Karpas-422 (cell line): ENCODE measurements at regions not wholly inside any gene's neighbourhood (a gene's known extent, or its start where the extent isn't known, plus 50 kb on each side); places are given as distances from the start of the nearest gene placed in this dataset.

ENCODE experiments used
- DNase-seq: peaks from one replicate; pipeline ENCODE4 v3.0.0-alpha.2; 2015
- H2AFZ ChIP-seq: fragments of 200-600 bp; sonication (generic); 2 replicates; pipeline ENCODE4 v1.6.1; 2014; ENCODE audit warnings: antibody characterized with exemption, low read length, mixed read lengths
- H3K27ac ChIP-seq: fragments of 200-600 bp; sonication (generic); 2 replicates; pipeline ENCODE4 v1.5.1; 2014; ENCODE audit warnings: mild to moderate bottlenecking, low read length, moderate library complexity
- H3K27me3 ChIP-seq: fragments of 200-600 bp; sonication (generic); 2 replicates; pipeline ENCODE4 v1.6.1; 2014; ENCODE audit warnings: low read length, mixed read lengths
- H3K36me3 ChIP-seq: fragments of 200-600 bp; sonication (generic); 2 replicates; pipeline ENCODE4 v1.6.1; 2014; ENCODE audit warnings: low read length, mixed read lengths; ENCODE audit not compliant: insufficient read depth
- H3K4me1 ChIP-seq: fragments of 200-600 bp; sonication (generic); 2 replicates; pipeline ENCODE4 v1.6.1; 2014; ENCODE audit warnings: mild to moderate bottlenecking, low read length, mixed read lengths
- H3K4me2 ChIP-seq: fragments of 200-600 bp; sonication (generic); 2 replicates; pipeline ENCODE4 v1.6.1; 2014; ENCODE audit warnings: low read length, low read depth, mild to moderate bottlenecking; ENCODE audit not compliant: poor library complexity, severe bottlenecking
- H3K4me3 ChIP-seq: fragments of 200-600 bp; sonication (generic); 2 replicates; pipeline ENCODE4 v1.5.1; 2014; ENCODE audit warnings: mild to moderate bottlenecking, antibody characterized with exemption, low read length, mixed read lengths
- H3K79me2 ChIP-seq: fragments of 200-600 bp; sonication (generic); 2 replicates; pipeline ENCODE4 v1.6.1; 2014; ENCODE audit warnings: mild to moderate bottlenecking, low read length, mixed read lengths
- H3K9ac ChIP-seq: fragments of 200-600 bp; sonication (generic); 2 replicates; pipeline ENCODE4 v1.6.0; 2014; ENCODE audit warnings: low read length
- H3K9me2 ChIP-seq: fragments of 200-600 bp; sonication (generic), shearing (Covaris generic); replicated peaks from 2 replicates; pipeline ENCODE4 v1.6.0; 2014; ENCODE audit warnings: mild to moderate bottlenecking, low read length, moderate library complexity; ENCODE audit not compliant: insufficient read depth
- H3K9me3 ChIP-seq: fragments of 300-700, 200-600 bp; sonication (generic); 2 replicates; pipeline ENCODE4 v1.6.1; 2014; ENCODE audit warnings: low read length, mixed read lengths
- H4K20me1 ChIP-seq: fragments of 200-600 bp; sonication (generic); 2 replicates; pipeline ENCODE4 v1.6.1; 2014; ENCODE audit warnings: mild to moderate bottlenecking, antibody characterized with exemption, low read length, low read depth; ENCODE audit not compliant: insufficient read depth

DNA sequence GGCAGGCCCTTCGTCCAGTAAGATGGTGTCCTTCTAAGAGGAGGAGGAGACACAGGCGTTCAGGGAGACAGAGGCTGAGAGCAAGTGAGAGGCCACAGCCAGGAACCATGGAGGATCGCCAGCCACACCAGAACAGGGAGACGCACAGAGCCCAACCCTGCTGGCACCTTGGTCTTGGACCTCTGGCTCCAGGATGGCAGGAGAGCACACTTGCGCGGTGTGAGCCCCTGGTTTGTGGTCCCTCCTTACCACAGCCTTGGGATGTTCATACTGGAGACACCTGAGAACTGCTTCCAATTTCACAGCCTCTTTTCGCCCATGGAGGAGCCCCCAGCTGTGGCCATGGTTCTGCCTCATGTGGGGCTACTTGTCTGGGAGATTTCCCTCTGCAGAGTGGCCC lies 222.4 kb downstream of the DLL1 start:
- no peak overlapping the region for H3K27ac ChIP-seq
- H3K27me3 ChIP-seq, result no peaks in the 10 kb centered on the region
- no peak for DNase-seq
- H3K36me3 ChIP-seq, result no peaks in the 10 kb centered on the region
- no peak overlapping the region for H3K9ac ChIP-seq
- no peaks in the 10 kb centered on the region for H3K9me3 ChIP-seq
- H3K9me2 ChIP-seq, result no peaks in the 10 kb centered on the region
- H3K4me3 ChIP-seq, result no peak overlapping the region
- H3K4me1 ChIP-seq, result no peaks in the 10 kb centered on the region
- no peak overlapping the region for H3K4me2 ChIP-seq
- H3K79me2 ChIP-seq, result no peaks in the 10 kb centered on the region
- H2AFZ ChIP-seq, result no peak overlapping the region
- H4K20me1 ChIP-seq, result no peaks in the 10 kb centered on the region

GRCh38 chr6:170067923-170068360 lies 222.9 kb downstream of the DLL1 start:
- no peaks in the 10 kb centered on the region for H3K36me3 ChIP-seq

DNA sequence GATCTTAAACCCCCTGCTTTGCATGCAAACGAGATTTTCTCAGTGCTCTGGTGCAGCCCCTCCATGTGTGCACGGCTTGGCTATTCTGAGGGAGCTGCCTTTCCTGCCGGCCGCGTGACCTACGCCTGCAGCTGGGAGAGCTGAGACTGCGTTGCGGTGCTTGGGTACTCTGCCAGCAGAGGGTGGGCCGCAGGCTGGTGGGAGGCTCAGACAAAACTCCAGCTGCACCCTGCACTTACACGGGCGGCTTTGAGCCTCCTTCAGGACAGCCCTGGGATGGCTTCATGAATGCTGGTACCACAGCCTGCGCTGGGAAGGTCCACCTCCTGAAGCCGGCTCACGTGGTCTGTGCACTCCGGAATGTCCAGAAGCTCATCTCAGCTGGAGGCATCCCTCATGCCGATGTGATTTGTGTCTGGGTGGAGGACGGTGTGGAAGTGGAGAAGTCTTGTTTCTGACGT lies 223.7 kb downstream of the DLL1 start:
- no peaks in the 10 kb centered on the region for H3K36me3 ChIP-seq
- H3K27ac ChIP-seq, result no peak overlapping the region
- no peaks in the 10 kb centered on the region for H3K9me2 ChIP-seq
- DNase-seq, result no peak
- H2AFZ ChIP-seq, result no peak overlapping the region
- no peaks in the 10 kb centered on the region for H3K27me3 ChIP-seq
- no peaks in the 10 kb centered on the region for H3K9me3 ChIP-seq
- H3K9ac ChIP-seq, result no peak overlapping the region
- no peaks in the 10 kb centered on the region for H3K4me1 ChIP-seq
- no peaks in the 10 kb centered on the region for H4K20me1 ChIP-seq
- H3K79me2 ChIP-seq, result no peaks in the 10 kb centered on the region
- no peak overlapping the region for H3K4me2 ChIP-seq
- no peak overlapping the region for H3K4me3 ChIP-seq

More at GRCh38 chr6:170067923-170068360, 222.9 kb downstream of the DLL1 start:
- H4K20me1 ChIP-seq, result no peaks in the 10 kb centered on the region
- H3K9me2 ChIP-seq, result no peaks in the 10 kb centered on the region
- no peak overlapping the region for H3K4me3 ChIP-seq
- no peak for DNase-seq
- H3K9me3 ChIP-seq, result no peaks in the 10 kb centered on the region
- H3K27me3 ChIP-seq, result no peaks in the 10 kb centered on the region
- H3K27ac ChIP-seq, result no peak overlapping the region
- no peak overlapping the region for H3K9ac ChIP-seq
- no peak overlapping the region for H2AFZ ChIP-seq
- no peaks in the 10 kb centered on the region for H3K79me2 ChIP-seq
- H3K4me1 ChIP-seq, result no peaks in the 10 kb centered on the region
- H3K4me2 ChIP-seq, result no peak overlapping the region

- no peaks in the 10 kb centered on the region for H3K4me1 ChIP-seq
- no peak overlapping the region for H3K9ac ChIP-seq
- no peaks in the 10 kb centered on the region for H3K79me2 ChIP-seq
- H4K20me1 ChIP-seq, result no peaks in the 10 kb centered on the region
- H3K27me3 ChIP-seq, result no peaks in the 10 kb centered on the region
- H3K9me2 ChIP-seq, result no peaks in the 10 kb centered on the region
- no peaks in the 10 kb centered on the region for H3K36me3 ChIP-seq
- H2AFZ ChIP-seq, result no peak overlapping the region
- no peaks in the 10 kb centered on the region for H3K9me3 ChIP-seq
- no peak overlapping the region for H3K4me2 ChIP-seq
- no peak overlapping the region for H3K4me3 ChIP-seq
- no peak overlapping the region for H3K27ac ChIP-seq
- no peak for DNase-seq
Measured at GRCh38 chr6:170066679-170067078, 224.2 kb downstream of the DLL1 start.

DNA sequence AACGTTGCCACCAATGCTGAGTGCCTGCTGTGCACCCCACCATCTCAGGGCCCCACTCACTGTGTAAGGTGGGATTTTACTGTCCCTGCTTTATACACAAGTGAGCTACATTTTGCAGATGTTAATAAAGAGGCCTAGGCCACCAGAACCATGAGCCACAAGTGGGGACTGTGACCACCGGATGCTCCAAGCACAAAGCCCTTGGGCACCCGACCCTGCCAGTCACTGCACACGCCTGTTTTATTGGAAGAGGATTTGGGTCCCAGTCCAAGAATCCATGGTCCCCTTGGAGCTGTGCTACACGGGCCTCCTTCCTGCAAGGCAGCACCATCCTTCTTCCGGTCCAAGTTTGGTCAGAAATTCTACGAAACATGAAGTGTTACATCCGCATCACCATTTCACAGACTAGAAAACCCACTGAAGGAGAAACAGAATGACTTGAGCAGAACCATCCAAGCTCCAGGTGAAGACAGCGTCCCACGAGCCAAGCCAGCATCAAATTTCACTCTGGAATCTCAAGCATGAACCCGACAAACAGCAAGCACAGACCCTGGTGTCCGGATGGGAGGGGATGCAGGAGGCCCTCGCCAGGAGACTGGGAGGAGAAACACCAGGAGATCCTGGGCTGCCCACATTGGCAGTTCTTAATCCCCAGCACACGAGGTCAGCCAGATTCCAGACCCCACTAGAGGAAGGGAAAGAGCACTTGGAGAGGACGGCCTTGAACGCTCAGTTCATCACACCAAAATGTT lies 226.9 kb downstream of the DLL1 start:
- H3K27me3 ChIP-seq, result no peaks in the 10 kb centered on the region
- no peak overlapping the region for H3K9ac ChIP-seq
- H2AFZ ChIP-seq, result no peak overlapping the region
- no peak overlapping the region for H3K27ac ChIP-seq
- H3K9me3 ChIP-seq, result no peaks in the 10 kb centered on the region
- H3K36me3 ChIP-seq, result no peaks in the 10 kb centered on the region
- no peaks in the 10 kb centered on the region for H4K20me1 ChIP-seq
- no peaks in the 10 kb centered on the region for H3K9me2 ChIP-seq
- no peak overlapping the region for H3K4me3 ChIP-seq
- no peak for DNase-seq
- no peaks in the 10 kb centered on the region for H3K79me2 ChIP-seq
- H3K4me2 ChIP-seq, result no peak overlapping the region
- no peaks in the 10 kb centered on the region for H3K4me1 ChIP-seq

GRCh38 chr6:170063431-170063830 lies 227.4 kb downstream of the DLL1 start:
- no peak overlapping the region for H3K27ac ChIP-seq
- DNase-seq, result no peak
- H3K9ac ChIP-seq, result no peak overlapping the region
- H3K9me3 ChIP-seq, result no peaks in the 10 kb centered on the region
- no peaks in the 10 kb centered on the region for H3K79me2 ChIP-seq
- no peaks in the 10 kb centered on the region for H3K4me1 ChIP-seq
- H4K20me1 ChIP-seq, result no peaks in the 10 kb centered on the region
- H2AFZ ChIP-seq, result no peak overlapping the region
- H3K4me2 ChIP-seq, result no peak overlapping the region
- H3K9me2 ChIP-seq, result no peaks in the 10 kb centered on the region
- no peaks in the 10 kb centered on the region for H3K36me3 ChIP-seq
- no peaks in the 10 kb centered on the region for H3K27me3 ChIP-seq
- no peak overlapping the region for H3K4me3 ChIP-seq

DNA sequence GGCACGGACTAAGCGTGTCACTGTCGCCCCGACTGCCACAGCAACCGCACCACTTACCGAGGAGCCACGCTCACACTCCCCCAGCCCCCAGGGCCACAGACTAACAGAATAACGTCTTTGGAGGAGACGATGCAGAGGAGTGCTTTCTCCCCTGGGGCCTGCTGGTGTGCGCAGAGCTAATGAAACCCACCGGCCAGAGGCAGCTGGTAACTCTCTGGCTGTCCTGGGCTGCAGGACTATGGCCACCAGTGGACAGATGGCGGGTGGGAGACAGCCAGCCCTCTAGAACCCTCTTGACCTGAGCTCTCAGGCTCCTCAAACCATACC lies 228.0 kb downstream of the DLL1 start:
- Histone ChIP-seq H3K9me3 (no peaks in the 10 kb centered on the region), H3K27ac (no peak overlapping the region), H4K20me1 (no peaks in the 10 kb centered on the region), H3K36me3 (no peaks in the 10 kb centered on the region), H3K4me2 (no peak overlapping the region), H3K4me3 (no peak overlapping the region), H3K4me1 (no peaks in the 10 kb centered on the region), H3K79me2 (no peaks in the 10 kb centered on the region), H3K9ac (no peak overlapping the region), H3K9me2 (no peaks in the 10 kb centered on the region), H3K27me3 (no peaks in the 10 kb centered on the region), H2AFZ (no peak overlapping the region)
- DNase-seq, result no peak

GRCh38 chr6:170062209-170062914 lies 228.5 kb downstream of the DLL1 start:
- H2AFZ ChIP-seq, result no peak overlapping the region
- H3K4me3 ChIP-seq, result no peak overlapping the region
- no peaks in the 10 kb centered on the region for H3K27me3 ChIP-seq
- no peak overlapping the region for H3K4me2 ChIP-seq
- no peak overlapping the region for H3K9ac ChIP-seq
- H4K20me1 ChIP-seq, result no peaks in the 10 kb centered on the region
- no peak overlapping the region for H3K27ac ChIP-seq
- H3K79me2 ChIP-seq, result no peaks in the 10 kb centered on the region
- no peaks in the 10 kb centered on the region for H3K36me3 ChIP-seq
- no peaks in the 10 kb centered on the region for H3K9me2 ChIP-seq
- DNase-seq, result no peak
- no peaks in the 10 kb centered on the region for H3K9me3 ChIP-seq
- no peaks in the 10 kb centered on the region for H3K4me1 ChIP-seq
